ENCODE measurements at regions not wholly inside any gene's neighbourhood (a gene's known extent, or its start where the extent isn't known, plus 50 kb on each side); places are given as distances from the start of the nearest gene placed in this dataset.

DNA sequence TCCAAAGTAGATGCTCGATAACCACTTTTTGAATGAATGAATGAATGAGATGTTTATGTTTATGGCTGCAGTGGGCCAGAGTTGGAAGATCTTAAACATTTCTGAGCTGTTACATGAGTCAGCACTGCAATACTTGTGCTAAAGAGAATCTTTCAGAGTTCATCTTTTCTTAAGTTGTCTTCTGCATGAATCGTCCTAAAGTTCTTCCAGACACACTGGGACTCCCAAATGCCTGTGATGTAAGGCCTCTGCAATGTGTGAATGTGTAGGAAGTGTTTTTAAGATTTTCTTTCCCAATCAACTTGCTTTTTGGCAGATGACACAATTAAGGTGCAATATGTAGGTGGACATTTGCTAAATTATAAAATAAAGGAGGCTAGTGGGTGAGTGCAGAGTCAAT is 50.3 kb upstream of the TRIM9 start:
- peaks cover 10% of the 10 kb centered on the region; the same call in 1 of the 2 replicates for H3K9me3 ChIP-seq (ENCODE audit: control insufficient read depth, insufficient read depth, low read length)
- no peak overlapping the region for H3K27ac ChIP-seq (ENCODE audit: low read depth, low read length)
- no peaks in the 10 kb centered on the region for H3K4me1 ChIP-seq (ENCODE audit: control insufficient read depth, low read length)
- H3K36me3 ChIP-seq (ENCODE audit: control insufficient read depth, low read length): no peaks in the 10 kb centered on the region
- H3K4me2 ChIP-seq (ENCODE audit: low read length): no peak overlapping the region
- no peaks in the 10 kb centered on the region for H3F3A ChIP-seq (ENCODE audit: control insufficient read depth, insufficient read depth)
- H4K20me1 ChIP-seq (ENCODE audit: control insufficient read depth, insufficient read depth, low read depth, low read length): no peaks in the 10 kb centered on the region
- no peaks in the 10 kb centered on the region for H3K27me3 ChIP-seq (ENCODE audit: control insufficient read depth, low read length)
- H3K79me2 ChIP-seq (ENCODE audit: control insufficient read depth, low read length): no peaks in the 10 kb centered on the region
- TF ChIP-seq EZH2phosphoT487 (IDR thresholded peaks at IDR 0.05; ENCODE audit: borderline replicate concordance, low read length) (no peak), CTCF (IDR thresholded peaks at IDR 0.05; ENCODE audit: low read depth, low read length, poor library complexity, severe bottlenecking) (no peak)
- no peaks in the 10 kb centered on the region for H3K9me2 ChIP-seq (replicated peaks; ENCODE audit: control insufficient read depth, low read length)
- H3K4me3 ChIP-seq (ENCODE audit: low read length): no peak overlapping the region

DNA sequence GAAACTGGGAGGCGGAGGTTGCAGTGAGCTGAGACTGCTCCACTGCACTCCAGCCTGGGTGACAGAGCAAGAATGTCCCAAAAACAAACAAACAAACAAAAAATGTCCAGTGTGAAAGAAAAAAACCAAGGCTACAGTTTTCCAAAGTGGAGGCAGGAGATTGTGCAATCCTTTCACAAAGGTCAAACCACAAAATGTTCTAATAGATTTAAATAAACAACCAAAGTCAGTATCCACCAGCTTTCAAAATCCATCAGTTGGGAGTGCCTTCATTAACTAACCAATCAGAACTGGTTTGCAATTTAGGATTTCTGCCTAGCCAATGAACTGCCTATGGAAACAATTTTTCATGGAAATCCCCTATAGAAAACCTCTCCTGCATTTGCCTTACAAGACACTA is 52.3 kb upstream of the TRIM9 start:
- H3K27me3 ChIP-seq (ENCODE audit: control insufficient read depth, low read length): no peaks in the 10 kb centered on the region
- H3K4me1 ChIP-seq (ENCODE audit: control insufficient read depth, low read length): no peaks in the 10 kb centered on the region
- no peaks in the 10 kb centered on the region for H3K36me3 ChIP-seq (ENCODE audit: control insufficient read depth, low read length)
- H3K27ac ChIP-seq (ENCODE audit: low read depth, low read length): no peak overlapping the region
- no peak overlapping the region for H3K4me2 ChIP-seq (ENCODE audit: low read length)
- H3K9me3 ChIP-seq (ENCODE audit: control insufficient read depth, insufficient read depth, low read length): peaks cover 10% of the 10 kb centered on the region; the same call in 1 of the 2 replicates
- H3F3A ChIP-seq (ENCODE audit: control insufficient read depth, insufficient read depth): no peaks in the 10 kb centered on the region
- H3K79me2 ChIP-seq (ENCODE audit: control insufficient read depth, low read length): no peaks in the 10 kb centered on the region
- H4K20me1 ChIP-seq (ENCODE audit: control insufficient read depth, insufficient read depth, low read depth, low read length): no peaks in the 10 kb centered on the region
- TF ChIP-seq EZH2phosphoT487 (IDR thresholded peaks at IDR 0.05; ENCODE audit: borderline replicate concordance, low read length) (no peak), CTCF (IDR thresholded peaks at IDR 0.05; ENCODE audit: low read depth, low read length, poor library complexity, severe bottlenecking) (no peak)
- no peak overlapping the region for H3K4me3 ChIP-seq (ENCODE audit: low read length)
- H3K9me2 ChIP-seq (replicated peaks; ENCODE audit: control insufficient read depth, low read length): no peaks in the 10 kb centered on the region

DNA sequence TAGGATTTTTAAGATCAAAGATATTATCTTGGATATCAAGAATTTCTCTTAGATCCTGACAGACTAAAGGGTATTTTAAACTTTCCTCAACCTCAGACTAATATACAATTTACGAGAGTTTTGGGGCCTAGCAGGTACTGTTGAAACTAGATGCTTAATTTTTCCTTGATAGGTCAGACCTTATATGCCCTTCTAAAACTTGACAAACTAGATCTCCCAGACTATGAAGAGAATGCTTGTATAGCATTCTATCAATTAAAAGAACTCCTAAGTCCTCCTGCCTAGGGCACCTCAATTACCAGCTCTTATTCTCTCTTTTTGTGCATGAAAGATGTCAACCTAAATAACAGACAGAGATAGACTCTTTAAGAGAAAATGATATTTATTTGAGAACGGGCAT is 60.4 kb upstream of the TRIM9 start:
- Histone ChIP-seq H3K4me3 (ENCODE audit: low read length) (no peak overlapping the region), H3K36me3 (ENCODE audit: control insufficient read depth, low read length) (no peaks in the 10 kb centered on the region), H3K27ac (ENCODE audit: low read depth, low read length) (no peak overlapping the region), H3K4me1 (ENCODE audit: control insufficient read depth, low read length) (peaks cover 11% of the 10 kb centered on the region), H3K27me3 (ENCODE audit: control insufficient read depth, low read length) (no peaks in the 10 kb centered on the region), H3F3A (ENCODE audit: control insufficient read depth, insufficient read depth) (no peaks in the 10 kb centered on the region), H4K20me1 (ENCODE audit: control insufficient read depth, insufficient read depth, low read depth, low read length) (no peaks in the 10 kb centered on the region), H3K79me2 (ENCODE audit: control insufficient read depth, low read length) (no peaks in the 10 kb centered on the region), H3K9me2 (replicated peaks; ENCODE audit: control insufficient read depth, low read length) (no peaks in the 10 kb centered on the region), H3K9me3 (ENCODE audit: control insufficient read depth, insufficient read depth, low read length) (no peaks in the 10 kb centered on the region), H3K4me2 (ENCODE audit: low read length) (no peak overlapping the region)
- TF ChIP-seq CTCF (IDR thresholded peaks at IDR 0.05; ENCODE audit: low read depth, low read length, poor library complexity, severe bottlenecking) (no peak), EZH2phosphoT487 (IDR thresholded peaks at IDR 0.05; ENCODE audit: borderline replicate concordance, low read length) (no peak)

DNA sequence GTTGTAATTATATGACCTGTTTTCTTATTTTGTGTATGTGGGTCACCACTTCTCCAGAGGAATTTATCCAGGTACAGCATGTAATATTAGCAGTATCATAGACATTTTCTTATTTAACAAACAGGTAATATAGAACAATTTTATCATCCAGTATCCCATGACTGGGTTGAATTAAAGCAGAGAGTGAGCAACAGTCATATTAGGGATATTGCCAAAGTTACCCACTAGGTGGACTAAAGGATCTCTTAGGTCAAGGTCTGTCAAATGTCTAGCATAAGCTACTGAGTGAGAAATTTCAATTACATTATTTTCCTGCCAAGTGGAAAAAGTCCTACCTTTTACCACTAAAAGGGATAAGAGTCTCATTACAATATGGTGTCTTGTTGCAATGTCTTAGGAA is 62.1 kb upstream of the TRIM9 start:
- no peaks in the 10 kb centered on the region for H3F3A ChIP-seq (ENCODE audit: control insufficient read depth, insufficient read depth)
- no peaks in the 10 kb centered on the region for H3K9me3 ChIP-seq (ENCODE audit: control insufficient read depth, insufficient read depth, low read length)
- H3K27me3 ChIP-seq (ENCODE audit: control insufficient read depth, low read length): no peaks in the 10 kb centered on the region
- no peak overlapping the region for H3K4me3 ChIP-seq (ENCODE audit: low read length)
- H3K27ac ChIP-seq (ENCODE audit: low read depth, low read length): no peak overlapping the region
- H3K79me2 ChIP-seq (ENCODE audit: control insufficient read depth, low read length): no peaks in the 10 kb centered on the region
- no peaks in the 10 kb centered on the region for H3K36me3 ChIP-seq (ENCODE audit: control insufficient read depth, low read length)
- no peaks in the 10 kb centered on the region for H3K9me2 ChIP-seq (replicated peaks; ENCODE audit: control insufficient read depth, low read length)
- H4K20me1 ChIP-seq (ENCODE audit: control insufficient read depth, insufficient read depth, low read depth, low read length): no peaks in the 10 kb centered on the region
- H3K4me2 ChIP-seq (ENCODE audit: low read length): no peak overlapping the region
- H3K4me1 ChIP-seq (ENCODE audit: control insufficient read depth, low read length): peaks cover 18% of the 10 kb centered on the region
- TF ChIP-seq EZH2phosphoT487 (IDR thresholded peaks at IDR 0.05; ENCODE audit: borderline replicate concordance, low read length) (no peak), CTCF (IDR thresholded peaks at IDR 0.05; ENCODE audit: low read depth, low read length, poor library complexity, severe bottlenecking) (peak; percentile 67)

Data from DOHH2 (cell line).